MM.1S (cell line): ENCODE measurements at regions not wholly inside any gene's neighbourhood (a gene's known extent, or its start where the extent isn't known, plus 50 kb on each side); places are given as distances from the start of the nearest gene placed in this dataset.

ENCODE experiments used
- CTCF ChIP-seq: fragments of 300-600 bp; sonication (generic); IDR thresholded peaks from 2 replicates; pipeline ENCODE4 v1.5.1; 2016; ENCODE audit warnings: antibody characterized with exemption, low read length, mixed read lengths
- EZH2 ChIP-seq: fragments of 300-600 bp; sonication (generic); optimal IDR thresholded peaks from 2 replicates; pipeline ENCODE3; 2017; ENCODE audit warnings: low read depth, mild to moderate bottlenecking, antibody characterized with exemption, low read length, mixed read lengths

GRCh38 chr12:131441638-131442336 lies 269.1 kb upstream of the SFSWAP start:
- no peak for TF ChIP-seq EZH2
- TF ChIP-seq CTCF = no peak
